RWPE1 (cell line): ENCODE measurements at regions not wholly inside any gene's neighbourhood (a gene's known extent, or its start where the extent isn't known, plus 50 kb on each side); places are given as distances from the start of the nearest gene placed in this dataset.

Experiments used
- CTCF ChIA-PET: fragments of 350-600 bp; sonication (Branson Sonifier 250); formaldehyde crosslinking; extraction: SDS; loops from one replicate; lab custom pipeline; 2021; lab: Yijun Ruan, JAX
- POLR2A ChIA-PET: fragments of 400-600 bp; formaldehyde crosslinking; extraction: SDS; loops from one replicate; lab custom pipeline; 2020; ENCODE audit warnings: antibody characterized with exemption; ENCODE audit not compliant: low non-redundant PET; lab: Yijun Ruan, JAX
- DNase-seq: peaks from one replicate; pipeline ENCODE4 v3.0.0; 2012; ENCODE audit warnings: low spot score
- H3K27ac ChIP-seq: fragments of 450-650 bp; 2 replicates; pipeline ENCODE4 v1.5.1; 2017
- TF ChIP-seq, protein P1 (sequence below): fragments of 450-650 bp; conservative IDR thresholded peaks from 2 replicates; pipeline ENCODE4 v1.5.1; 2017; ENCODE audit warnings: low read depth, mild to moderate bottlenecking

DNA sequence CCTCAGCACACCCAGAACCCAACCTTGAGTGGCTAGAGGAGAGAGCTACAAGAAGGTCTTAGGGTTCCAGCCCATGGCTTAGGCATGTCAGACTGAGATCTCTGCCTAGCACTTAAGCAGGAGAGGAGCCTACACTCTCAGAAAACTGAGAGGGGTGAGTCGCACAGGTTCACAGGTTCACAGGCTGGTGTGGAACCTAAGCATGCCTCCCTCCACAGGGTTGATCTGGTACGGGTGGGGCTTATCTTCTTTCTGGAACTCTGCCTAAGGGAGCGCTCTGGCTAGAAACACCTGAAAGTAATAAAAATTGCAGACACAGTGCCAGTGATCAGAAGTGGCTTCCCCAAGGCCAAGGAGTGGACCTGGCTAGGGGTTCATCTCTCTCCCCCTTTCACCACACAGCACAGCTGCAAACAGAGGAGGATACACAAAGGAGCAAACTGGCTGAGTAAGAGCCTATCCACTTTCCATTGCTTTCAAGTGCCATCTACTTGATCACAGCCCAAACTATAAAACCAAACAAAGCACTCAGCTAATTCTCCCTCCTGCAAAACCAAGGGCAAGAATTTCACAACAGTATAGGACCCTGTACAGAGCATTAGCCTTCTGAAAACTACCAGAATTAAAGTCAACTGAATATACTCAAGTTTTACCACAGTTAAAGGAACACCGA, 481.9 kb upstream of the SETBP1 start:
- TF ChIP-seq, protein P1, sequence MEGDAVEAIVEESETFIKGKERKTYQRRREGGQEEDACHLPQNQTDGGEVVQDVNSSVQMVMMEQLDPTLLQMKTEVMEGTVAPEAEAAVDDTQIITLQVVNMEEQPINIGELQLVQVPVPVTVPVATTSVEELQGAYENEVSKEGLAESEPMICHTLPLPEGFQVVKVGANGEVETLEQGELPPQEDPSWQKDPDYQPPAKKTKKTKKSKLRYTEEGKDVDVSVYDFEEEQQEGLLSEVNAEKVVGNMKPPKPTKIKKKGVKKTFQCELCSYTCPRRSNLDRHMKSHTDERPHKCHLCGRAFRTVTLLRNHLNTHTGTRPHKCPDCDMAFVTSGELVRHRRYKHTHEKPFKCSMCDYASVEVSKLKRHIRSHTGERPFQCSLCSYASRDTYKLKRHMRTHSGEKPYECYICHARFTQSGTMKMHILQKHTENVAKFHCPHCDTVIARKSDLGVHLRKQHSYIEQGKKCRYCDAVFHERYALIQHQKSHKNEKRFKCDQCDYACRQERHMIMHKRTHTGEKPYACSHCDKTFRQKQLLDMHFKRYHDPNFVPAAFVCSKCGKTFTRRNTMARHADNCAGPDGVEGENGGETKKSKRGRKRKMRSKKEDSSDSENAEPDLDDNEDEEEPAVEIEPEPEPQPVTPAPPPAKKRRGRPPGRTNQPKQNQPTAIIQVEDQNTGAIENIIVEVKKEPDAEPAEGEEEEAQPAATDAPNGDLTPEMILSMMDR = no peak
- ChIA-PET POLR2A (no interaction called here), CTCF (no interaction called here)
- 0 out of 2 replicates have a peak overlapping the region, but pooled peaks have one; percentile 14 for H3K27ac ChIP-seq
- no peak for DNase-seq

DNA sequence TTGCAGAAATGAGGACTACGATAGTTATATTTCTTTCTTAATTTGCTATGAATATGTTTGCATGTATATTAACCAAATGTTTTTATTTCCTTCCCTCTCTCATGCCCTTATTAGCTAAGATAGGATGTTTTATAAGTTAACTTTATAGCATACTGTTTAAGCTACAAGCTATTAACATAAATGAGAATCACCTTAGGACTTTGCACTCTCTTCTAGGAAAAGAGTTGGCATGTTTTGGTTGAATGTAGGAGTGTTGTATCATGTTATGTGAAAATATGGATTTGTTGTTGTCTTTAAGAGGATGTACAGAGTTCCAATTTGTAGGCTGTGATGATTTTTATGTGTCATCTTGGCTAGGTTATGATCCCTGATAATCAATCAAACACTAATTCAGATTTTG, 467.4 kb upstream of the SETBP1 start:
- TF ChIP-seq, protein P1 = no peak
- DNase-seq = no peak
- ChIA-PET POLR2A (no interaction called here), CTCF (no interaction called here)
- no peak overlapping the region for H3K27ac ChIP-seq

DNA sequence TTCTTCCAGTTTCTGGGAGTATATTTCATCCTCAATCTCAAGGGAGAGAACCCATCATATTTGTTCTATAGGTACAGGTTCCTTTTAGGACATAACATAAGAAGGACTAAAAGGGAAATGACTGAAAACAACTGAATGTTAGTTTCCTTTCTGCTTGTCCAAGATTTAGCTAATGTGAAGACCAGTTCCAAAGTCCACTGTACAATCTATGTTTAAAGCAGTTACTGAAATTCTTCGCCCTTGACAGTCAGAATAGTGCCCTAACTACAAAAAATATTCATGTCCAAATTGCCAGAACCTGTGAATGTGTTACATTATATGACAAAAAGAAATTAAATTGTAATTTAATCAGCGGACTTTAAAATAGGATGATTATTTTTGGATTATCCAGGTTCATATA, 466.3 kb upstream of the SETBP1 start:
- H3K27ac ChIP-seq = no peak overlapping the region
- no peak for DNase-seq
- POLR2A ChIA-PET = no interaction called here
- CTCF ChIA-PET = no interaction called here
- TF ChIP-seq, protein P1 = no peak

DNA sequence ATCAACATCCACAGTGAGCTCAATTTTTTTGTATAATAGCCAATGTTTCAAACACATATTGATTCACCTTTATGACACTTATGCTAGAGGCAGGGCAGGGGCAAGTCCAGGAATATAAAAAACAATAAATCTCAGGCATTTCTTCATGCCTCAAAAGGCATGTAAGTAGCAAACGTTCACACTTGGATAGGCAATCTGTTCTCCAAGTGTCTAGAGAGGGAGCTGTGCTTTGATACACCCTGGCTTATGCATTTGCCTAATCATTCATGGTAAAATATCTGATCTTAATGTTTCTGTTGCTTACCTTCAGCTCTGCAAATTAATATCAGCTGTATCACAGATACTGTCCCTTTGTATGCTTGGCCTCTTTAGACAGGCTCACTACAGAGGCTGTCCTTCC, 464.5 kb upstream of the SETBP1 start:
- DNase-seq = no peak
- TF ChIP-seq, protein P1 = no peak
- ChIA-PET POLR2A (no interaction called here), CTCF (interaction anchor here (0.6 kb wide), 1 partner anchor 212 kb away, joined by 3 read pairs; no protein-coding TSS in a partner anchor)
- no peak overlapping the region for H3K27ac ChIP-seq

DNA sequence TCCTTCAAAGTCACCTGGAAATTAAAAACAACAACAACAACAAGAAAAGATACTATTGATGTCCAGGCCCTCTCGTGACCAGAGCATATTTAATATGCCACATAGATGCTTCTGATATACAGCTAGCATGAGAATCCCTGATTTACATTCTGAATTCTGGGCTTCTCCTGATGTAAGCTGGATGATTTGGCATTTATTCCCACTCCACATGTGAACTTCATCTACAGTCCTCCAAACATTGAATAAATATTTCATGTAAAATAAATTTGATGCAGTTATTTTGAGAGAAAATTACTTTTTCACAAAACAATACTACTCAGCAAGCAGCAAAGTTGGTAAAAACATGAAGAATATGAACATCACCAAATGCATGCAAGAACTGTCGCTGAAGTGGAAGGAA, 453.2 kb upstream of the SETBP1 start:
- ChIA-PET CTCF (no interaction called here), POLR2A (no interaction called here)
- TF ChIP-seq, protein P1 = no peak
- DNase-seq = no peak
- H3K27ac ChIP-seq = no peak overlapping the region

DNA sequence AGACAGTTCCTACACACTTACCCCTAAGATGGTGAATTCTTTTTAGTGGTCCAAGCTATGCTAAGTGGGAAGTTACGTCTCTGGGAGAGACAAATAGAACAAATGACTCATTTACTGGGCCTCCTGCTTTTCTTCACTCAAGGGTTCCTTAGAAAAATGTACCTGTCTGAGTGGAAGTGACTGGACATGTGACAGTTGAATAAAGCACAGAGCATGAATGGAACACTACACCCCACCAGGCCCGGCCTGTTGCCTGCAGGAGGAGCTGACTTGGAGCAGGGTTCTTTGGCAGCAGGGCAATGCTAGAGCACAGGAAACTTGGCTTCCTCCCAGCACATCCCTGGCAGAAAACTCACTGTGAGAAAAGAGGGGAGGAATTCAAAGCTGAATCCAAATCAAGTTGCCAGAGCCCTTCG, 451.0 kb upstream of the SETBP1 start:
- no peak for DNase-seq
- CTCF ChIA-PET = interaction anchor here (0.7 kb wide), 1 partner anchor 574 kb away, joined by 3 read pairs; no protein-coding TSS in a partner anchor
- TF ChIP-seq, protein P1 = no peak
- no peak overlapping the region for H3K27ac ChIP-seq
- POLR2A ChIA-PET = no interaction called here
